Brain microvascular endothelial cell (primary cell): ENCODE measurements at regions not wholly inside any gene's neighbourhood (a gene's known extent, or its start where the extent isn't known, plus 50 kb on each side); places are given as distances from the start of the nearest gene placed in this dataset.

Experiments
- DNase-seq: peaks from one replicate; pipeline ENCODE4 v3.0.0-alpha.2; 2020
- H3K27ac ChIP-seq: fragments of 250-450 bp; sonication (Bioruptor Pico); 2 replicates; pipeline ENCODE4 v1.5.1; 2020; ENCODE audit warnings: mild to moderate bottlenecking, moderate library complexity
- H3K27me3 ChIP-seq: fragments of 250-450 bp; sonication (Bioruptor Pico); replicated peaks from 2 replicates; pipeline ENCODE4 v1.5.1; 2020; ENCODE audit warnings: mild to moderate bottlenecking
- H3K36me3 ChIP-seq: fragments of 250-450 bp; sonication (Bioruptor Pico); replicated peaks from 2 replicates; pipeline ENCODE4 v1.5.1; 2020; ENCODE audit warnings: mild to moderate bottlenecking
- H3K4me3 ChIP-seq: 2 replicates; pipeline ENCODE4 v1.5.1; 2011; ENCODE audit warnings: low read depth, mild to moderate bottlenecking, control low read depth, low read length, moderate library complexity
- CTCF ChIP-seq: IDR thresholded peaks from 2 replicates; pipeline ENCODE4 v1.5.1; 2011; ENCODE audit warnings: low read depth, mild to moderate bottlenecking, moderate library complexity, low read length, control low read depth, inconsistent platforms; ENCODE audit errors: missing control alignments
- in situ Hi-C: cut with HindIII; loops from 2 replicates; pipeline ENCODE4 v1.10.0; 2017; ENCODE audit warnings: low sequenced_read_pairs, low pct_ligation_motif_present

DNA sequence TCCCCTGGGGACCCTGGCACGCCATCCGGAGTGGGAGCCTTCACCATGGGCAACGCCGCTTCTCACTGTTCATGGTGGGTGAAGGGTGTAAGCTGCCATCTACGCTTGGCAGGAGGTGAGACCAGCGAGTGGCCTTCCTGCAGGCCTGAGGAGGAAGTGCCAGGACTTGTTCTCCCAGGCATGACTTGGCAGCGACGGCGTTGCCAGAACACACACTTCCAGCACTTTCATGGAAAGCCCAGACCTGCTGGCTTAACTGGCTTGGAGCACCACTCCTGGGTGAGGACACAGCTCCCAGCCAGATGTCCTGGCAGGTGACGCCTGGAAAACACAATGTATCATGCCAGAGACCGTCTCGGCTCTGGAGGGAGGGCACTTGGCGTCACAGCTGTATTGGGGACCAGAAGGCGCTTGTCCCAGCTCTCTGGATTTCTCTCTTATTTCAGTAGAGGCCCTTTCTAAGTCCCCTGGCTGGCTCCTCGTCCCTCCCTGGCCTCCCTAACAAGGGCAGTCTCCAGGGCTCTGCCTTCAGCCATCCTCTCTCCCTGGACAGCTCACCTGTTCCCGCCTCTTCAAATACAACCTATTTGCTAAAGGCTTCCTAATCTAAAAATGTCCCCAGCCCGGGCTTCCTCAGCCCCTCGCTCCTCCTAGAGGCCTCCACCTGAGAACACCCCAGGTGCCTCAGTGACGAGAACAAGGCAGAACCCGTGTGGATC, 188.3 kb downstream of the OLFM1 start:
- in situ Hi-C loops, result no loop called here

GRCh38 chr9:135277219-135278201, 190.0 kb downstream of the OLFM1 start:
- in situ Hi-C loops, result no loop called here
- no peaks in the 10 kb centered on the region for H3K27me3 ChIP-seq
- no peaks in the 10 kb centered on the region for H3K36me3 ChIP-seq
- TF ChIP-seq CTCF, result no peak
- H3K4me3 ChIP-seq, result no peak overlapping the region
- DNase-seq, result no peak
- H3K27ac ChIP-seq, result no peak overlapping the region

More for the DNA sequence above, 188.3 kb downstream of the OLFM1 start:
- Histone ChIP-seq H3K27ac (no peak overlapping the region), H3K4me3 (no peak overlapping the region), H3K27me3 (no peaks in the 10 kb centered on the region), H3K36me3 (no peaks in the 10 kb centered on the region)
- TF ChIP-seq CTCF, result no peak
- no peak for DNase-seq

DNA sequence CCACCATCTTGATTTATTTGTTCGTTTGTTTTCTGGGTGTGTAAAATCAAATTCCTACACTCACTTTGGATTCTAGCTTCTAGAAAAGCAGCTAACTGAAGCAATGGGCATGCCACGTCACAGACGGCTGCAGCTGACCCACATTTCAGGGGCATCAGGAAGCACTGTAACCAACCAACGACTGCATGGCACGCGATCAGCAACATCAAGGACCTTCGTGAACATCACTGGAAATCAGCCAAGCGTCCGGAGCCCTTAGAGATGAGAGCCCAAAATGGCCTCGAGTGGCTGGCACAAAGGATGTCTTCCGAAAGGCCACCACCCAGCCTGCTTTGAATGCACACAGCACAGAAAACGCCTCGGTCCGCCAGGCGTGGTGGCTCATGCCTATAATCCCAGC, 191.1 kb downstream of the OLFM1 start:
- H3K36me3 ChIP-seq, result no peaks in the 10 kb centered on the region
- DNase-seq, result no peak
- H3K4me3 ChIP-seq, result no peak overlapping the region
- no peak for TF ChIP-seq CTCF
- H3K27ac ChIP-seq, result no peak overlapping the region
- in situ Hi-C loops, result no loop called here
- H3K27me3 ChIP-seq, result no peaks in the 10 kb centered on the region

- in situ Hi-C loops, result no loop called here
- no peaks in the 10 kb centered on the region for H3K36me3 ChIP-seq
- DNase-seq, result no peak
- TF ChIP-seq CTCF, result no peak
- H3K4me3 ChIP-seq, result no peak overlapping the region
- no peak overlapping the region for H3K27ac ChIP-seq
- no peaks in the 10 kb centered on the region for H3K27me3 ChIP-seq
Observed at GRCh38 chr9:135279385-135279784, 191.9 kb downstream of the OLFM1 start.

DNA sequence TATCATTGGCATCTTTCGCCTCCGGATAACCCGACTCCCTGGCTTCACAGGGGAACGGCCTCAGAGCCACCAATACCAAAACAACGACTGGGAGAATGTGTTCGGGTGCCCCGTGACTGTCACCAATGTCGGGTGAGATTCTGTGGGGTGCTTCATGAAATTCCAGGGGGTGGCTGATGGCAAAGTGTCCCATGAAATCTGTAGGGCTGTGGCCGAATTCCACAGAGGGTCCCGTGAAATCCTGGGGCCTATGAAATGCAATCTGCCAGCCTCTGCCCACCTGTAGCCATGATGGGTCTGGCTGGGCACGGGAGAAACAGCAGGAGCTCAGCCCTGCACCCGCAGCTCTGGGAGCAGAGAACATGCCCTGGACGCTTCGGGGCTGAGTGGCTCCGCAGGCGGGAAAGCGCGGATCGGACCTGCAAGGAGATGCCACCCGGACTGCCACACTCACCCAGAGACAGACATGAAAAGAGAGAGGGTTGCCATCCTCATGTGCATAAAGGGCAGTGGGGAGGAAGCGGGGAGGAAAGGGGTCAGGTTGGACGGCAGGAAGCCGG, 192.4 kb downstream of the OLFM1 start:
- Histone ChIP-seq H3K27ac (no peak overlapping the region), H3K36me3 (no peaks in the 10 kb centered on the region), H3K4me3 (no peak overlapping the region), H3K27me3 (no peaks in the 10 kb centered on the region)
- no peak for TF ChIP-seq CTCF
- DNase-seq, result no peak
- in situ Hi-C loops, result no loop called here
